Activated naive CD4-positive, alpha-beta T cell treated with anti-CD3 and anti-CD28 coated beads for 36 hours (primary cell): ENCODE measurements at regions not wholly inside any gene's neighbourhood (a gene's known extent, or its start where the extent isn't known, plus 50 kb on each side); places are given as distances from the start of the nearest gene placed in this dataset.
"Not testable (repeated sequence)": the region's sequence is repeated elsewhere in the genome, so short reads cannot be mapped to it uniquely, and the experiment has no call there.

Source experiments
- CTCF ChIA-PET: fragments of 350-600 bp; sonication (Branson Sonifier 250); formaldehyde crosslinking; loops from one replicate; lab custom pipeline; 2021; ENCODE audit warnings: antibody characterized with exemption; lab: Charles Lee
- DNase-seq: peaks from one replicate; pipeline ENCODE4 v3.0.0-alpha.2; 2020
- H3K27ac Mint-ChIP-seq: one replicate; pipeline ENCODE4 v1.8.0; 2021; ENCODE audit warnings: mild to moderate bottlenecking, mixed read lengths
- H3K27me3 Mint-ChIP-seq: one replicate; pipeline ENCODE4 v1.8.0; 2021; ENCODE audit warnings: low read depth, mixed read lengths
- H3K36me3 Mint-ChIP-seq: one replicate; pipeline ENCODE4 v1.8.0; 2021; ENCODE audit warnings: low read depth, mixed read lengths
- H3K4me1 Mint-ChIP-seq: one replicate; pipeline ENCODE4 v1.8.0; 2021; ENCODE audit warnings: low read depth, mixed read lengths
- H3K4me3 Mint-ChIP-seq: one replicate; pipeline ENCODE4 v1.8.0; 2021; ENCODE audit warnings: mild to moderate bottlenecking, moderate library complexity, mixed read lengths
- H3K9me3 Mint-ChIP-seq: one replicate; pipeline ENCODE4 v1.8.0; 2021; ENCODE audit warnings: mixed read lengths
- intact Hi-C: fragments of 100-400 bp; cut with micrococcal nuclease; formaldehyde crosslinking; loops from one replicate; pipeline ENCODE4 v1.15.1; 2023

- H3K9me3 Mint-ChIP-seq, CTCF ChIA-PET, H3K27ac Mint-ChIP-seq, H3K4me1 Mint-ChIP-seq, H3K4me3 Mint-ChIP-seq, intact Hi-C loops, H3K36me3 Mint-ChIP-seq: not testable (repeated sequence)
- peak; percentile 8 for DNase-seq
- peaks cover 13% of the 10 kb centered on the region for H3K27me3 Mint-ChIP-seq
Measured at GRCh38 chr10:46720386-46720785, 141.5 kb downstream of the SYT15 start.

- H3K4me1 Mint-ChIP-seq, DNase-seq, H3K36me3 Mint-ChIP-seq, H3K4me3 Mint-ChIP-seq, H3K27ac Mint-ChIP-seq, H3K9me3 Mint-ChIP-seq, CTCF ChIA-PET, intact Hi-C loops: not testable (repeated sequence)
- H3K27me3 Mint-ChIP-seq: peaks cover 13% of the 10 kb centered on the region
Measured at GRCh38 chr10:46720811-46721518, 142.0 kb downstream of the SYT15 start.

- H3K4me1 Mint-ChIP-seq, CTCF ChIA-PET, H3K9me3 Mint-ChIP-seq, intact Hi-C loops, DNase-seq, H3K36me3 Mint-ChIP-seq, H3K4me3 Mint-ChIP-seq, H3K27ac Mint-ChIP-seq: not testable (repeated sequence)
- peaks cover 12% of the 10 kb centered on the region for H3K27me3 Mint-ChIP-seq
Measured at GRCh38 chr10:46724258-46724657, 145.3 kb downstream of the SYT15 start.

GRCh38 chr10:46728359-46728758 lies 149.4 kb downstream of the SYT15 start:
- intact Hi-C loops, DNase-seq, H3K27ac Mint-ChIP-seq, CTCF ChIA-PET, H3K36me3 Mint-ChIP-seq, H3K4me3 Mint-ChIP-seq, H3K9me3 Mint-ChIP-seq, H3K4me1 Mint-ChIP-seq: not testable (repeated sequence)
- H3K27me3 Mint-ChIP-seq: peaks cover 11% of the 10 kb centered on the region

DNA sequence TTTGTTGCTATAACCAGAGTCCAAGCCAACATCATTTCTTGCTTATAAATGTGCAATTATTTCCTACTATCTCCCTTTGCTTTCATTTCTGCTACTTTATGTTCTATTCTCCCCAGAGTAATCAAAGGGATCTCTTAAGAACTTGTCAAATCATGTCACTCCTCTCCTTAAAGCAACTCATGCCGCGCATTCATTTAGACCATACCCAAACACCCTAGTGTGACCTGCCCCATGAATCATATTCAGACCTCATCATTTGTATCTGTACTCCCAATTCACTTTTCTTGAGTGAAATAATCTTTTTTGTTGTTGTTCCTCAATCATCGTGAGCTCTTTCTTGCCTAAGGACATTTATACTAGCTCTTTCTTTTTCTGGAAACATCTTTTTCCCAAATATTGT lies 151.8 kb downstream of the SYT15 start:
- H3K27ac Mint-ChIP-seq, DNase-seq, intact Hi-C loops, CTCF ChIA-PET, H3K36me3 Mint-ChIP-seq, H3K4me1 Mint-ChIP-seq, H3K4me3 Mint-ChIP-seq, H3K27me3 Mint-ChIP-seq, H3K9me3 Mint-ChIP-seq: not testable (repeated sequence)

- H3K27ac Mint-ChIP-seq, intact Hi-C loops, CTCF ChIA-PET, H3K4me1 Mint-ChIP-seq, H3K4me3 Mint-ChIP-seq, H3K9me3 Mint-ChIP-seq, H3K27me3 Mint-ChIP-seq, H3K36me3 Mint-ChIP-seq, DNase-seq: not testable (repeated sequence)
Measured at GRCh38 chr10:46733635-46734261, 154.8 kb downstream of the SYT15 start.

DNA sequence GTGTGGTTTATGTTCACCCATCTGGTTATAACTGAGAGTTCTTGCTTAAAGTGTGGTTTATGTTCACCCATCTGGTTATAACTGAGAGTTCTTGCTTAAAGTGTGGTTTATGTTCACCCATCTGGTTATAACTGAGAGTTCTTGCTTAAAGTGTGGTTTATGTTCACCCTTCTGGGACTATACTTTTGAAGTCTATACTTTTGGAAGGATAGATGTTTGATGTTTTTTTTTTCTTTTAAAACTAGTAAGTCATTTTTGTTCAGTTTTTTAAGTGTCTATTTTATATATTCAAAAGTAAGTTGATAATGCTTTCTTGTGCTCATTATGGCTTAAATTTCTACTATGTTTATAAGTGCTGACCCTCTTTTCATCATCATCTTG lies 155.3 kb downstream of the SYT15 start:
- CTCF ChIA-PET, DNase-seq, H3K9me3 Mint-ChIP-seq, H3K27ac Mint-ChIP-seq, H3K27me3 Mint-ChIP-seq, H3K36me3 Mint-ChIP-seq, H3K4me1 Mint-ChIP-seq, intact Hi-C loops, H3K4me3 Mint-ChIP-seq: not testable (repeated sequence)

- CTCF ChIA-PET, intact Hi-C loops, H3K4me1 Mint-ChIP-seq, DNase-seq, H3K27ac Mint-ChIP-seq, H3K27me3 Mint-ChIP-seq, H3K4me3 Mint-ChIP-seq, H3K36me3 Mint-ChIP-seq, H3K9me3 Mint-ChIP-seq: not testable (repeated sequence)
Measured at GRCh38 chr10:46739919-46740318, 161.0 kb downstream of the SYT15 start.

GRCh38 chr10:46740368-46740767 lies 161.4 kb downstream of the SYT15 start:
- CTCF ChIA-PET, intact Hi-C loops: not testable (repeated sequence)

DNA sequence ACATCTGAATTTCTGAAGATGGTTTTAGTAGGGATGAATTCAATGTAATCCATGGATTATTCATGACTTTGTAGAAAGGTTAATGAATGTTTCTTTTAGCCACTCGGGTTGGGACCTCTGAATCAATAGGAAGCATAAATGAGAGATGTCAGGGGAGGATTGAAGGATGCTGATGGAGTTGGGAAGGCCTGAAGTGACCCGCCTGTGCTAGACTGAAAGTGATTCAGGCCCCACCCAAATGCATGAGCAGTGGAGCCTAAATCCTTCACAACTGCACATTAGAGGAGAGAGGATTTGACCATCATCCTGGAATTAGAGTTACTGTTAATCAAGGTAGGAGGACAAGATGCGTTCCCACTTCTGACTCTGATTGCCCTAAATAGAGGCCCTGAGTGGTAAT lies 162.2 kb upstream of the PTPN20 start:
- DNase-seq, H3K36me3 Mint-ChIP-seq, CTCF ChIA-PET, H3K9me3 Mint-ChIP-seq, intact Hi-C loops, H3K4me3 Mint-ChIP-seq, H3K27me3 Mint-ChIP-seq, H3K27ac Mint-ChIP-seq, H3K4me1 Mint-ChIP-seq: not testable (repeated sequence)

More at GRCh38 chr10:46740368-46740767, 161.4 kb downstream of the SYT15 start:
- H3K9me3 Mint-ChIP-seq, DNase-seq, H3K27ac Mint-ChIP-seq, H3K36me3 Mint-ChIP-seq, H3K27me3 Mint-ChIP-seq, H3K4me1 Mint-ChIP-seq, H3K4me3 Mint-ChIP-seq: not testable (repeated sequence)

- CTCF ChIA-PET, DNase-seq, H3K9me3 Mint-ChIP-seq, H3K27me3 Mint-ChIP-seq, H3K36me3 Mint-ChIP-seq, H3K4me3 Mint-ChIP-seq, H3K4me1 Mint-ChIP-seq, H3K27ac Mint-ChIP-seq, intact Hi-C loops: not testable (repeated sequence)
Measured at GRCh38 chr10:46749470-46749869, 161.8 kb upstream of the PTPN20 start.

DNA sequence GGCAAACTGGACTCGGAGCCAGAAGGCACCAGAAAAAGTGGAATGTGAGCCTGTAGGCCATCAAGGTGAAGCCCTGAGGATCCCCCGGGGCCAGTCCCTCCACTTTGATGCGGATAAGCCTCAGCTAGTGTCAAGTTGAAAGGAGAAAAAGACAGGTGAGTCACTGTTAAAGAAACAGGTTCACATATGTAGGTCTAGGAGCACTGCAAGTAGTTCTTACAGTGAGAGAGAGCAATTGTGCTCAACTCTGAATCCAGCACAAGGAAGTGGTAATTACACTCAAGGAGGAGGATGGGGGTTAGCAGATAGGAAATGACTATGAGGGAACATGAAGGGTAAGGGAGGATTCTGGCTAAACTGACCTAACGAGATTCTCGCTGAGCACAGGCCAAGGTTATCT lies 157.5 kb upstream of the PTPN20 start:
- CTCF ChIA-PET, intact Hi-C loops, H3K9me3 Mint-ChIP-seq: not testable (repeated sequence)

DNA sequence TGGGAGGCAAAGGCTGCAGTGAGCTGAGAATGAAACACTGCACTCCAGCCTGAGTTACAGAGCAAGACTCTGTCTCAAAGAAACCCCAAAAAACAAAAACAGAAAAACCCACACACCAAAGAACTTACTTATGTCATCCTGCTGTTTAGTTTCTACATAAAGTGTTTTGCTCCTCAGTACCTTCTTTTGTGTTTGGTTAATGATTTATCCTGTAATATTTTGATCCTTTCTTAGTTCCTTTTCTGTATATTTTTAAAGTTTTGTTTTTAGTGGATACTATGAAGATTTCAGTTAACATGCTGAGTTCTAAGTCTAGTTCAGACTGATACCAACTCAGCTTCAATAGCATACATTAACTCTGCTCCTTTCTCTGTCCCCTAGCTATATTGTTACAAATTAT lies 149.8 kb upstream of the PTPN20 start:
- intact Hi-C loops, H3K9me3 Mint-ChIP-seq, DNase-seq, H3K27ac Mint-ChIP-seq, H3K27me3 Mint-ChIP-seq, CTCF ChIA-PET, H3K4me3 Mint-ChIP-seq, H3K4me1 Mint-ChIP-seq, H3K36me3 Mint-ChIP-seq: not testable (repeated sequence)

More for the DNA sequence above, 157.5 kb upstream of the PTPN20 start:
- not testable (repeated sequence) for H3K4me3 Mint-ChIP-seq, H3K36me3 Mint-ChIP-seq, DNase-seq, H3K4me1 Mint-ChIP-seq, H3K27ac Mint-ChIP-seq, H3K27me3 Mint-ChIP-seq
